HEK293T (cell line): ENCODE measurements at regions not wholly inside any gene's neighbourhood (a gene's known extent, or its start where the extent isn't known, plus 50 kb on each side); places are given as distances from the start of the nearest gene placed in this dataset.

Source experiments
- CTCF ChIA-PET: fragments of 350-600 bp; formaldehyde crosslinking; extraction: SDS; loops from one replicate; lab custom pipeline; 2021; ENCODE audit warnings: antibody characterized with exemption, inconsistent platforms; lab: Yijun Ruan, JAX
- POLR2A ChIA-PET: fragments of 350-600 bp; formaldehyde crosslinking; extraction: SDS; loops from one replicate; lab custom pipeline; 2020; ENCODE audit warnings: antibody characterized with exemption, inconsistent platforms; lab: Yijun Ruan, JAX
- DNase-seq: peaks from one replicate; pipeline ENCODE4 v3.0.0; 2012; ENCODE audit warnings: mixed read lengths; ENCODE audit errors: extremely low spot score
- ARNT ChIP-seq: fragments of 450-650 bp; IDR thresholded peaks from 2 replicates; pipeline ENCODE4 v1.6.1; 2017; ENCODE audit warnings: mild to moderate bottlenecking
- BHLHE40 ChIP-seq: fragments of 450-650 bp; IDR thresholded peaks from 2 replicates; pipeline ENCODE4 v1.6.1; 2016; ENCODE audit warnings: mild to moderate bottlenecking, moderate library complexity, borderline replicate concordance
- CTBP1 ChIP-seq: fragments of 450-650 bp; IDR thresholded peaks from 2 replicates; pipeline ENCODE4 v1.6.1; 2016; ENCODE audit warnings: borderline replicate concordance
- ELF4 ChIP-seq: fragments of 450-650 bp; IDR thresholded peaks from 2 replicates; pipeline ENCODE4 v1.6.1; 2017; ENCODE audit warnings: antibody characterized with exemption
- FOXA1 ChIP-seq: fragments of 450-650 bp; IDR thresholded peaks from 2 replicates; pipeline ENCODE4 v1.6.1; 2016; ENCODE audit warnings: mild to moderate bottlenecking
- FOXK2 ChIP-seq: fragments of 450-650 bp; IDR thresholded peaks from 2 replicates; pipeline ENCODE4 v1.6.1; 2016; ENCODE audit warnings: mild to moderate bottlenecking
- FOXM1 ChIP-seq: fragments of 450-650 bp; IDR thresholded peaks from 2 replicates; pipeline ENCODE4 v1.6.1; 2017; ENCODE audit warnings: mild to moderate bottlenecking, borderline replicate concordance
- HDGF ChIP-seq: fragments of 450-650 bp; IDR thresholded peaks from 2 replicates; pipeline ENCODE4 v1.6.1; 2017; ENCODE audit warnings: antibody characterized with exemption, borderline replicate concordance
- L3MBTL2 ChIP-seq: fragments of 450-650 bp; conservative IDR thresholded peaks from 2 replicates; pipeline ENCODE4 v1.6.1; 2016; ENCODE audit warnings: mild to moderate bottlenecking
- LEF1 ChIP-seq: fragments of 450-650 bp; IDR thresholded peaks from 2 replicates; pipeline ENCODE4 v1.6.1; 2017; ENCODE audit warnings: mild to moderate bottlenecking, borderline replicate concordance
- NFRKB ChIP-seq: fragments of 450-650 bp; IDR thresholded peaks from 2 replicates; pipeline ENCODE4 v1.6.1; 2016; ENCODE audit warnings: mild to moderate bottlenecking, moderate library complexity
- SP1 ChIP-seq: fragments of 450-650 bp; IDR thresholded peaks from 2 replicates; pipeline ENCODE4 v1.6.1; 2017
- SUZ12 ChIP-seq: fragments of 450-650 bp; IDR thresholded peaks from 2 replicates; pipeline ENCODE4 v1.6.1; 2016; ENCODE audit warnings: mild to moderate bottlenecking
- TARDBP ChIP-seq: fragments of 450-650 bp; IDR thresholded peaks from 2 replicates; pipeline ENCODE4 v1.6.1; 2016
- ZNF384 ChIP-seq: fragments of 450-650 bp; IDR thresholded peaks from 2 replicates; pipeline ENCODE4 v1.6.1; 2016
- TF ChIP-seq, protein P1 (sequence below): fragments of 450-650 bp; IDR thresholded peaks from 2 replicates; pipeline ENCODE4 v1.6.1; 2016

DNA sequence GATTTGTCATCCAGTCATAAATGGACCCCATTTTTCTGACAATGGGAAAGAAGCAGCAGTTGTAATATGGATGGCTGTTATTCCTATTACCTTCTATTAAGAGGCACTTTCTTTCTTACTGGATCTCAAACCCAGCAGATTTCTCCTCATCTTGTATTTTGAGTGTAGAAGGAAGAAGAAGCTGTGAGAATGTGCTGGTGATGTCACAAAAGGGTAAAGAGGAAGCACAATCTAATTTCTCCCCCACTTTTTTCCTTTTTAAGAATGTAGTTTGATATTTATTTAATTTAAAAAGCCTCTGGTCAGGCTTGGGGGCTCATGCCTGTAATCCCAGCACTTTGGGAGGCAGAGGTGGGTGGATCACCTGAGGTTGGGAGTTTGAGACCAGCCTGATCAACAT lies 100.0 kb upstream of the JARID2 start:
- ChIA-PET POLR2A (no interaction called here), CTCF (no interaction called here)
- no peak for DNase-seq
- no peak for TF ChIP-seq ZNF384
- no peak for TF ChIP-seq SP1
- no peak for TF ChIP-seq BHLHE40
- TF ChIP-seq NFRKB = no peak
- TF ChIP-seq FOXA1 = no peak
- no peak for TF ChIP-seq FOXK2
- TF ChIP-seq CTBP1 = no peak
- TF ChIP-seq FOXM1 = no peak
- TF ChIP-seq LEF1 = no peak
- TF ChIP-seq, protein P1, sequence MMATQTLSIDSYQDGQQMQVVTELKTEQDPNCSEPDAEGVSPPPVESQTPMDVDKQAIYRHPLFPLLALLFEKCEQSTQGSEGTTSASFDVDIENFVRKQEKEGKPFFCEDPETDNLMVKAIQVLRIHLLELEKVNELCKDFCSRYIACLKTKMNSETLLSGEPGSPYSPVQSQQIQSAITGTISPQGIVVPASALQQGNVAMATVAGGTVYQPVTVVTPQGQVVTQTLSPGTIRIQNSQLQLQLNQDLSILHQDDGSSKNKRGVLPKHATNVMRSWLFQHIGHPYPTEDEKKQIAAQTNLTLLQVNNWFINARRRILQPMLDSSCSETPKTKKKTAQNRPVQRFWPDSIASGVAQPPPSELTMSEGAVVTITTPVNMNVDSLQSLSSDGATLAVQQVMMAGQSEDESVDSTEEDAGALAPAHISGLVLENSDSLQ = no peak
- no peak for TF ChIP-seq L3MBTL2
- no peak for TF ChIP-seq SUZ12
- TF ChIP-seq ARNT = no peak
- no peak for TF ChIP-seq ELF4
- no peak for TF ChIP-seq HDGF
- no peak for TF ChIP-seq TARDBP

DNA sequence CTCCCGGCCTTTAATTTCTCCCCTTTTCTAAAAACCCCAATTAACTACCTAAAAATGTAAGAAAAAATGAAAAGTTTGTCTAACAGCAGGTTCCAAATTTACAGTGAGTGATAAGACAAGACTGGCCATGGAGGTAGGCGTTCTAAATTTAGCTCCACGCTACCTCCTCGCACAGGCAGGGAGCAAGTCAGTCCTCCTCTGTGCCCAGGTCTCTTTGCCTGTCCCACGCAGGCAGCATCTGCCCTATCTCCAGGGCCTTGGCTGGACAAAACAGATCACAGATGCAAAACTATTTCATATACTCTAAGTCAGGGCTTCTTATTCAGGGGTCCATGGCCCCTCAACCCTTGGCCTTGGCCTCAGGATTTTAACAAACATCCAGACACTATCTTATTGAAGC lies 98.0 kb upstream of the JARID2 start:
- POLR2A ChIA-PET = interaction anchor here (1.0 kb wide), 1 partner anchor 23 kb away, joined by 3 read pairs; no protein-coding TSS in a partner anchor
- no peak for DNase-seq
- CTCF ChIA-PET = no interaction called here
- TF ChIP-seq SUZ12 (no peak), HDGF (peak; percentile 32; the same call in 1 of the 2 replicates)

DNA sequence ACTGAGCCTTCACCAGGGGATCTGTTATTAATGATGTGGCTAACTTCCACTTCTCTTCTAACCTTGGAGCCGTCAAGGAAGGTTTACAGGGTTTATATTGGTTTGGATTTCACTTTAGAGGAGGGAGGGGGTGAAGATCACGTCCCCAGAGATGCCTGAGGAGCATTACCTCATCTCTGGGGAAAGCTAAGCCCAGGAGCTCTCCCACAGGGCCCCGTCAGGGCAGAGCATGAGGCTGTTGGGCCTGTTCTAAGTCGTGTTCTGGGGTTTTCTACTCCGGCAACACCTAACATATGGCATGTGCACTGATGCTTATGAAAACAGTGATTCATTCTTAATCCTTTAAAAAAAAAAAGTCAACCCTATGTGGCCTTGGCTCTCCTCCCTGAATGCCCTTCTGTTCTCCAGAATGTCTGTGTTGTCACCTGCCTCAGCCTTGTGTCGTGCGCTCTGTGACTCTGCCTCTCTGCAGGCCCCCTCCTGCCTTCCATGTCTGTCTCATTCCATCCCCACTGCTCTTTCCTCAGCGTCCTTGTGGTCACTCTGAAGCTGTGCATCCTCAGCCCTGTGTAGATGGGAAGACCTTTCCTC lies 97.4 kb upstream of the JARID2 start:
- POLR2A ChIA-PET = interaction anchor here (1.0 kb wide), 1 partner anchor 22 kb away, joined by 3 read pairs; no protein-coding TSS in a partner anchor
- DNase-seq = peak; percentile 67
- CTCF ChIA-PET = interaction anchor here (0.6 kb wide), 1 partner anchor 9 kb away, joined by 10 read pairs; no protein-coding TSS in a partner anchor
- TF ChIP-seq TARDBP (no peak), L3MBTL2 (peak; percentile 50; the same call in 1 of the 2 replicates), SP1 (no peak), CTBP1 (peak; percentile 23; the same call in 1 of the 2 replicates), BHLHE40 (no peak), LEF1 (no peak), FOXK2 (no peak), ELF4 (no peak), FOXM1 (no peak), HDGF (no peak), ARNT (no peak), NFRKB (no peak), FOXA1 (no peak), SUZ12 (no peak)
- TF ChIP-seq, protein P1 = no peak

DNA sequence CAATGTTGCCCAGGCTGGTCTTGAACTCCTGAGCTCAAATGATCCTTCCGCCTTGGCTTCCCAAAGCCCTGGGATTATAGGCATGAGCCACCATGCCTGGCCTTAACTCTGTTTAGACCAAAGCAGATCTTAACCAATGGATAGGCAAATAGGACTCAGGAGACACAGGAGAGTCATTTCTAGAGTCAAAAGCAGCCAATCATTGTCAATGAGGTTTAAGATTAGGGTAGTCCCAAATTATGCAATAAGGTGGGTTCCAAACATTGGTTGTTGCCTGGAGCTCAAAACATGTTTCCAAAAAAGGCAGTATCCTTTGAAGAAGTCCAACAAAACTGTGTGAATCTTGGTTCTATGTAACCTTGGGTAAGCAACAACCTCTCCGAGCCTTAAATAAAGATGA lies 95.7 kb upstream of the JARID2 start:
- no peak for TF ChIP-seq FOXA1
- no peak for TF ChIP-seq ARNT
- TF ChIP-seq, protein P1 = no peak
- no peak for TF ChIP-seq BHLHE40
- TF ChIP-seq FOXK2 = no peak
- no peak for TF ChIP-seq ZNF384
- no peak for TF ChIP-seq L3MBTL2
- no peak for TF ChIP-seq TARDBP
- TF ChIP-seq ELF4 = no peak
- no peak for TF ChIP-seq NFRKB
- TF ChIP-seq SP1 = no peak
- ChIA-PET POLR2A (no interaction called here), CTCF (interaction anchor here (0.6 kb wide), 1 partner anchor 1990 kb away, joined by 3 read pairs; no protein-coding TSS in a partner anchor)
- no peak for DNase-seq

DNA sequence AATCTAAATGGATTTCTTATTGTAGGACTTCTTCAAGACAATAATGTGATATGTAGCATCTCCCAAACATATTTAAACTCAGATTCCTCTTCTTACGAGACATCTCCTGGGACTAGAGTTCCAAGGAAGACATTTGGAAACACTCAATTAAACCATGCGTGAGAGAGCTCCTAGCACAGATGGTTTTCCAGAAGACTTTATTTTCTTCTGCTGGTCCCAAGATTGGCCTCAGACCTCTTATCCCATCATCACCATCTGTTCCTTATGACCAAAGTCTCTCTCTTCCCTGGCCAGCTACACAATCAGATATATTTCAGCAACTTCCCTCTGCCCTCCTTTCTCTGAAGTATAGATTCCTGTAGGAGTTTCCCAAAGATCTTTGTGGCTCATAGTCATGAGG lies 93.2 kb upstream of the JARID2 start:
- CTCF ChIA-PET = no interaction called here
- DNase-seq = no peak
- POLR2A ChIA-PET = no interaction called here
- TF ChIP-seq BHLHE40 = no peak
- TF ChIP-seq ELF4 = no peak
- TF ChIP-seq SP1 = no peak
- TF ChIP-seq ARNT = no peak
- no peak for TF ChIP-seq ZNF384
- TF ChIP-seq LEF1 = no peak
- TF ChIP-seq TARDBP = no peak
- no peak for TF ChIP-seq HDGF
- no peak for TF ChIP-seq FOXM1
- TF ChIP-seq CTBP1 = no peak
- no peak for TF ChIP-seq SUZ12
- TF ChIP-seq NFRKB = no peak
- TF ChIP-seq L3MBTL2 = no peak
- TF ChIP-seq FOXA1 = no peak
- TF ChIP-seq, protein P1 = no peak
- no peak for TF ChIP-seq FOXK2

DNA sequence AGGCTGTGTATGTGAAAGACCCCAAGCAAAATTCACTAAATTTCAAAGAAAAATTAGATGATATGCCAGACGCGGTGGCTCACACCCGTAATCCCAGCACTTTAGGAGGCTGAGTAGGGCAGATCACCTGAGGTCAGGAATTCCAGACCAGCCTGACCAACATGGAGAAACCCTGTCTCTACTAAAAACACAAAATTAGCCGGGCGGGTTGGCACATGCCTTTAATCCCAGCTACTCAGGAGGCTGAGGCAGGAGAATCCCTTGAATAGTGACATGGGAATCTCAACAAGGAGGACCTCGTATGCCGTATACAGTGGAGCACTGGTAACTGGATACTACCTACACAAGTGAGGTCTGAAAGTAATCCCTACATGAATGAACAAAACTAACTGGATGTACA lies 92.7 kb upstream of the JARID2 start:
- ChIA-PET CTCF (no interaction called here), POLR2A (no interaction called here)
- no peak for DNase-seq
- TF ChIP-seq CTBP1 (no peak), FOXA1 (no peak)
